ENCODE measurements at regions not wholly inside any gene's neighbourhood (a gene's known extent, or its start where the extent isn't known, plus 50 kb on each side); places are given as distances from the start of the nearest gene placed in this dataset.
A peak's percentile ranks its signal among the peaks of the same experiment; 100 is the strongest.

- no peak for TF ChIP-seq EZH2 (IDR thresholded peaks at IDR 0.05; ENCODE audit: low read length, missing control alignments)
- TF ChIP-seq, protein P1, sequence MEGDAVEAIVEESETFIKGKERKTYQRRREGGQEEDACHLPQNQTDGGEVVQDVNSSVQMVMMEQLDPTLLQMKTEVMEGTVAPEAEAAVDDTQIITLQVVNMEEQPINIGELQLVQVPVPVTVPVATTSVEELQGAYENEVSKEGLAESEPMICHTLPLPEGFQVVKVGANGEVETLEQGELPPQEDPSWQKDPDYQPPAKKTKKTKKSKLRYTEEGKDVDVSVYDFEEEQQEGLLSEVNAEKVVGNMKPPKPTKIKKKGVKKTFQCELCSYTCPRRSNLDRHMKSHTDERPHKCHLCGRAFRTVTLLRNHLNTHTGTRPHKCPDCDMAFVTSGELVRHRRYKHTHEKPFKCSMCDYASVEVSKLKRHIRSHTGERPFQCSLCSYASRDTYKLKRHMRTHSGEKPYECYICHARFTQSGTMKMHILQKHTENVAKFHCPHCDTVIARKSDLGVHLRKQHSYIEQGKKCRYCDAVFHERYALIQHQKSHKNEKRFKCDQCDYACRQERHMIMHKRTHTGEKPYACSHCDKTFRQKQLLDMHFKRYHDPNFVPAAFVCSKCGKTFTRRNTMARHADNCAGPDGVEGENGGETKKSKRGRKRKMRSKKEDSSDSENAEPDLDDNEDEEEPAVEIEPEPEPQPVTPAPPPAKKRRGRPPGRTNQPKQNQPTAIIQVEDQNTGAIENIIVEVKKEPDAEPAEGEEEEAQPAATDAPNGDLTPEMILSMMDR (conservative IDR thresholded peaks at IDR 0.05 in 1 of 2, IDR thresholded peaks at IDR 0.05 in 1 of 2; ENCODE audit: low read depth in 1 of 2, low read length in 2 of 2) = peak; percentile 31 to 45
- Histone ChIP-seq H2AFZ (ENCODE audit: low read length) (no peak overlapping the region), H3K9ac (ENCODE audit: insufficient read depth, low read length) (no peak overlapping the region), H3K9me3 (ENCODE audit: control insufficient read depth, insufficient read depth, low read depth, low read length) (no peaks in the 10 kb centered on the region), H3K4me2 (ENCODE audit: extremely low read depth, insufficient read depth, low read length) (no peak overlapping the region), H3K4me3 (replicated peaks in 1 of 4; ENCODE audit: control extremely low read depth in 1 of 4, insufficient read depth in 1 of 4, low read depth in 3 of 4, low read length in 4 of 4) (no peak overlapping the region), H3K27me3 (ENCODE audit: control insufficient read depth, insufficient read depth, low read length) (no peaks in the 10 kb centered on the region), H4K20me1 (ENCODE audit: control insufficient read depth, extremely low read depth, insufficient read depth, low read length) (no peaks in the 10 kb centered on the region), H3K79me2 (ENCODE audit: control insufficient read depth, insufficient read depth, low read length) (no peaks in the 10 kb centered on the region), H3K4me1 (ENCODE audit: control insufficient read depth, extremely low read depth, insufficient read depth, low read length) (no peaks in the 10 kb centered on the region), H3K27ac (ENCODE audit: insufficient read depth, low read length) (no peak overlapping the region), H3K36me3 (ENCODE audit: control insufficient read depth, insufficient read depth, low read length) (no peaks in the 10 kb centered on the region)
- DNase-seq (ENCODE audit: low read depth in 2 of 2) = peak; percentile 36 to 63
These were observed 238.9 kb downstream of the TSHZ3 start for GRCh38 chr19:31110336-31110735.

GRCh38 chr19:31109636-31110035, 239.6 kb downstream of the TSHZ3 start:
- no peak overlapping the region for H3K4me2 ChIP-seq (ENCODE audit: extremely low read depth, insufficient read depth, low read length)
- TF ChIP-seq, protein P1 (conservative IDR thresholded peaks at IDR 0.05 in 1 of 2, IDR thresholded peaks at IDR 0.05 in 1 of 2; ENCODE audit: low read depth in 1 of 2, low read length in 2 of 2) = no peak
- TF ChIP-seq EZH2 (IDR thresholded peaks at IDR 0.05; ENCODE audit: low read length, missing control alignments) = no peak
- no peaks in the 10 kb centered on the region for H3K27me3 ChIP-seq (ENCODE audit: control insufficient read depth, insufficient read depth, low read length)
- H4K20me1 ChIP-seq (ENCODE audit: control insufficient read depth, extremely low read depth, insufficient read depth, low read length) = no peaks in the 10 kb centered on the region
- no peak overlapping the region for H3K27ac ChIP-seq (ENCODE audit: insufficient read depth, low read length)
- H3K4me1 ChIP-seq (ENCODE audit: control insufficient read depth, extremely low read depth, insufficient read depth, low read length) = no peaks in the 10 kb centered on the region
- no peak overlapping the region for H2AFZ ChIP-seq (ENCODE audit: low read length)
- peak in 1 of 2 donors; percentile 27 for DNase-seq (ENCODE audit: low read depth in 2 of 2)
- H3K79me2 ChIP-seq (ENCODE audit: control insufficient read depth, insufficient read depth, low read length) = no peaks in the 10 kb centered on the region
- no peak overlapping the region for H3K9ac ChIP-seq (ENCODE audit: insufficient read depth, low read length)
- no peak overlapping the region for H3K4me3 ChIP-seq (replicated peaks in 1 of 4; ENCODE audit: control extremely low read depth in 1 of 4, insufficient read depth in 1 of 4, low read depth in 3 of 4, low read length in 4 of 4)
- H3K9me3 ChIP-seq (ENCODE audit: control insufficient read depth, insufficient read depth, low read depth, low read length) = no peaks in the 10 kb centered on the region
- H3K36me3 ChIP-seq (ENCODE audit: control insufficient read depth, insufficient read depth, low read length) = no peaks in the 10 kb centered on the region

DNA sequence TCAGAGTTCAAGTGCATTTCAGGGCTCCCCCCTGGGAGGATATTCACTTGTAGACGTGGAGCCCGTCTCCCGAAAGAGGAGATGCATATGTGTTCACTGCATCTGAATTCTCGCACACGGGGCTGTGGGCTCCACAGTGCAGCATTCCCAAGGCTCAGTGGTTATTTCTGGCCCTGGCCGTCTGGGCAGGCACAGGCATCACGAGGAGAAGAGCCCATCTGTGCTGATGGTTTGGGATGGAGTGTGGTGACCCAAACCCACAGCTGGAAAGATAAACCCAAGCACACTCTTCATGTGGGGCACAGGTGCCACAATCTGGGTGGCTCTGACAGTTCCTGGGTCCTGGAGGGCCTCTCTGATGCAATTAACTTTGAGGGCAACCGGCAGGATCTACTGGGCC, 242.1 kb downstream of the TSHZ3 start:
- Histone ChIP-seq H3K27me3 (ENCODE audit: control insufficient read depth, insufficient read depth, low read length) (no peaks in the 10 kb centered on the region), H3K4me1 (ENCODE audit: control insufficient read depth, extremely low read depth, insufficient read depth, low read length) (no peaks in the 10 kb centered on the region)

More for the DNA sequence above, 242.1 kb downstream of the TSHZ3 start:
- no peak overlapping the region for H3K4me3 ChIP-seq (replicated peaks in 1 of 4; ENCODE audit: control extremely low read depth in 1 of 4, insufficient read depth in 1 of 4, low read depth in 3 of 4, low read length in 4 of 4)
- H3K27ac ChIP-seq (ENCODE audit: insufficient read depth, low read length) = no peak overlapping the region
- H3K4me2 ChIP-seq (ENCODE audit: extremely low read depth, insufficient read depth, low read length) = no peak overlapping the region
- H4K20me1 ChIP-seq (ENCODE audit: control insufficient read depth, extremely low read depth, insufficient read depth, low read length) = no peaks in the 10 kb centered on the region
- no peak for DNase-seq (ENCODE audit: low read depth in 2 of 2)
- no peak overlapping the region for H3K9ac ChIP-seq (ENCODE audit: insufficient read depth, low read length)
- H2AFZ ChIP-seq (ENCODE audit: low read length) = no peak overlapping the region
- H3K9me3 ChIP-seq (ENCODE audit: control insufficient read depth, insufficient read depth, low read depth, low read length) = no peaks in the 10 kb centered on the region
- no peaks in the 10 kb centered on the region for H3K36me3 ChIP-seq (ENCODE audit: control insufficient read depth, insufficient read depth, low read length)
- TF ChIP-seq, protein P1 (conservative IDR thresholded peaks at IDR 0.05 in 1 of 2, IDR thresholded peaks at IDR 0.05 in 1 of 2; ENCODE audit: low read depth in 1 of 2, low read length in 2 of 2) = no peak
- TF ChIP-seq EZH2 (IDR thresholded peaks at IDR 0.05; ENCODE audit: low read length, missing control alignments) = no peak
- no peaks in the 10 kb centered on the region for H3K79me2 ChIP-seq (ENCODE audit: control insufficient read depth, insufficient read depth, low read length)

All from fibroblast of lung (primary cell).